HFFc6 (cell line): ENCODE measurements at regions not wholly inside any gene's neighbourhood (a gene's known extent, or its start where the extent isn't known, plus 50 kb on each side); places are given as distances from the start of the nearest gene placed in this dataset.

Source experiments
- DNase-seq: peaks from one replicate; pipeline ENCODE4 v3.0.0-alpha.2; 2018
- H3K27ac Mint-ChIP-seq: 2 replicates; pipeline ENCODE4 v1.8.0; 2020; ENCODE audit warnings: mild to moderate bottlenecking, mixed read lengths
- H3K27me3 Mint-ChIP-seq: 2 replicates; pipeline ENCODE4 v1.8.0; 2021; ENCODE audit warnings: mild to moderate bottlenecking, moderate library complexity, mixed read lengths; ENCODE audit not compliant: insufficient read depth
- H3K36me3 Mint-ChIP-seq: 2 replicates; pipeline ENCODE4 v1.8.0; 2021; ENCODE audit warnings: low read depth, mixed read lengths
- H3K4me1 Mint-ChIP-seq: 2 replicates; pipeline ENCODE4 v1.8.0; 2020; ENCODE audit warnings: low read depth, mixed read lengths
- H3K4me3 Mint-ChIP-seq: 2 replicates; pipeline ENCODE4 v1.8.0; 2020; ENCODE audit warnings: mild to moderate bottlenecking, moderate library complexity, mixed read lengths
- H3K9me3 Mint-ChIP-seq: 2 replicates; pipeline ENCODE4 v1.8.0; 2020; ENCODE audit warnings: mild to moderate bottlenecking, mixed read lengths
- TF ChIP-seq, protein P1 (sequence below): fragments of 200-600 bp; sonication (generic); IDR thresholded peaks from 2 replicates; pipeline ENCODE4 v1.5.0; 2021; ENCODE audit warnings: antibody characterized with exemption, mild to moderate bottlenecking

DNA sequence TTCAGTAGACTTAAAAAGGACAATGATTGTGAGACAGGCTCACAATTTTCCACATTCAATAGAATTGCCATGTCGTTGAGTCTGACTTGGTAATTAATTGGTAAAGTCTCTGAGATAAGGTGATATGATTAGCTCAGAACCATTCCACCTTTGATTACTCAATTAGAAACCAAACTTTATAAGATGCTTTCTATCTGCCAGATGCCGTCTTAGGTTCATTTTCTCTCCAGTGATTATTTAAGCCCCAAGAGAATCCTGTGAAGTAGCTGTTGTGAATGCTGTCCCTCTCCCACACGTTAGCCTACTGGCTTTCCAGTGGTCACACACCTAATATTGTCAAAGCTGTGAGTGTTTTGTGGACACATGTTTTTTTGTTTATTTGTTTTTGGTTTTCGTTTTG is 528.9 kb upstream of the ZNF462 start:
- TF ChIP-seq, protein P1, sequence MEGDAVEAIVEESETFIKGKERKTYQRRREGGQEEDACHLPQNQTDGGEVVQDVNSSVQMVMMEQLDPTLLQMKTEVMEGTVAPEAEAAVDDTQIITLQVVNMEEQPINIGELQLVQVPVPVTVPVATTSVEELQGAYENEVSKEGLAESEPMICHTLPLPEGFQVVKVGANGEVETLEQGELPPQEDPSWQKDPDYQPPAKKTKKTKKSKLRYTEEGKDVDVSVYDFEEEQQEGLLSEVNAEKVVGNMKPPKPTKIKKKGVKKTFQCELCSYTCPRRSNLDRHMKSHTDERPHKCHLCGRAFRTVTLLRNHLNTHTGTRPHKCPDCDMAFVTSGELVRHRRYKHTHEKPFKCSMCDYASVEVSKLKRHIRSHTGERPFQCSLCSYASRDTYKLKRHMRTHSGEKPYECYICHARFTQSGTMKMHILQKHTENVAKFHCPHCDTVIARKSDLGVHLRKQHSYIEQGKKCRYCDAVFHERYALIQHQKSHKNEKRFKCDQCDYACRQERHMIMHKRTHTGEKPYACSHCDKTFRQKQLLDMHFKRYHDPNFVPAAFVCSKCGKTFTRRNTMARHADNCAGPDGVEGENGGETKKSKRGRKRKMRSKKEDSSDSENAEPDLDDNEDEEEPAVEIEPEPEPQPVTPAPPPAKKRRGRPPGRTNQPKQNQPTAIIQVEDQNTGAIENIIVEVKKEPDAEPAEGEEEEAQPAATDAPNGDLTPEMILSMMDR, result no peak
- H3K4me3 Mint-ChIP-seq, result no peak overlapping the region
- H3K4me1 Mint-ChIP-seq, result no peaks in the 10 kb centered on the region
- H3K9me3 Mint-ChIP-seq, result peaks cover 32% of the 10 kb centered on the region
- H3K27me3 Mint-ChIP-seq, result no peaks in the 10 kb centered on the region
- H3K27ac Mint-ChIP-seq, result no peak overlapping the region
- no peaks in the 10 kb centered on the region; the same call in 1 of the 2 replicates for H3K36me3 Mint-ChIP-seq
- no peak for DNase-seq

DNA sequence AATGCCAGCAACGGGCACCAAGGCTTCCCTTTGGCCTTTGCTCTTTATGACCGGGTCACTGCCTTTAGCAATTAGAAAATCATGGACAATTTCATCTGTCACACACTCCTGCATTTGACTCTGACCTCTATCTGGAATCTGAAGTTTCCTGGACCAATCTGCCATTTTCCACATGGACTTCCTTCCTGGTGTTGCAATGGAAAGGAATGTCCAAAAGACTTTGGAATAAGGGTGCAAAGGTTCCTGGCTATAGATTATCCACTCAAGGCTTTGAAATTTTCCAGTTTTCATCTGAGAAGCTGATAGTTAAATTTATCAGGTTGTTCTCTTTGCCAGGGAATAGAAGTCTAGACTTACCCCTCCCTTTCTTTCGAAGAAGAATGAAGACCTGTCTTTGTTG is 523.1 kb upstream of the ZNF462 start:
- no peaks in the 10 kb centered on the region for H3K27me3 Mint-ChIP-seq
- no peak overlapping the region for H3K27ac Mint-ChIP-seq
- H3K4me3 Mint-ChIP-seq, result no peak overlapping the region
- TF ChIP-seq, protein P1, result no peak
- H3K4me1 Mint-ChIP-seq, result no peaks in the 10 kb centered on the region
- H3K36me3 Mint-ChIP-seq, result no peaks in the 10 kb centered on the region; the same call in 1 of the 2 replicates
- peaks cover 36% of the 10 kb centered on the region for H3K9me3 Mint-ChIP-seq
- DNase-seq, result no peak

DNA sequence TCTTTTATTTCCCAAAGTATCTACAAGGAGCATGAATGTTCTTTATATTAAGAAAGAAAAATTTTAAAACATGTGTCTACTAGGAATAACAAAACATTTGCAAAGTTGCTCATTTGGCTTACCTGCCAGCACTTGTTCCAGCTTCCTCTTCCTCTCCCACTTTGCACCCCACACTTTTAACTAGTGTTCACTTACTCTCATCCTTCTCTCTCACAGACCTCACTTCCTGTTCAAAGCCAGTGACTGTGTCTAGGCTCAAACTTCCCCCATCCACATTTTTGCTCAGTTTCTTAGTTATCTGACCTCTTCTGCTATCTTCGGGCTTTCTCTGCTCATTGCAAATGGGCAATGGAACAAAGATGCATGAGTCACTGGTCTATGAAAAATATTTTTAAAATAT is 512.2 kb upstream of the ZNF462 start:
- Mint-ChIP-seq H3K27me3 (peaks cover 4% of the 10 kb centered on the region; the same call in 1 of the 2 replicates), H3K4me3 (no peak overlapping the region), H3K36me3 (no peaks in the 10 kb centered on the region), H3K4me1 (no peaks in the 10 kb centered on the region), H3K27ac (no peak overlapping the region), H3K9me3 (peaks cover 30% of the 10 kb centered on the region)
- DNase-seq, result no peak
- TF ChIP-seq, protein P1, result no peak

DNA sequence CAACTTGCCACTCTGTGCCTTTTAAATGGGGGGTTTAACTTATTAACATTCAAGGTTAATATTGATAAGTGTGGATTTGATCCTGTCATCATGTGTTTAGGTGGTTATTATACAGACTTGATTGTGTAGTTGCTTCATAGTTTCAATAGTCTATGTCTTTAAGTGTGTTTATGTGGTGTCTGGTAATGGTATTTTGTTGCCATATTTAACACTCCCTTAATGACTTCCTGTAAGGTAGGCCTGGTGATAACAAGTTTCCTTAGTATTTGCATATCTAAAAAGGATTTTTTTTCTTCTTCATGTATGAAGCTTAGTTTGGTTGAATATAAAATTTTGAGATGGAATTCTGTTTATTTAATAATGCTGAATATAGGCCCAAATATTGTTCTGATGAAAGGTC is 506.0 kb upstream of the ZNF462 start:
- no peak for DNase-seq
- no peaks in the 10 kb centered on the region for H3K36me3 Mint-ChIP-seq

DNA sequence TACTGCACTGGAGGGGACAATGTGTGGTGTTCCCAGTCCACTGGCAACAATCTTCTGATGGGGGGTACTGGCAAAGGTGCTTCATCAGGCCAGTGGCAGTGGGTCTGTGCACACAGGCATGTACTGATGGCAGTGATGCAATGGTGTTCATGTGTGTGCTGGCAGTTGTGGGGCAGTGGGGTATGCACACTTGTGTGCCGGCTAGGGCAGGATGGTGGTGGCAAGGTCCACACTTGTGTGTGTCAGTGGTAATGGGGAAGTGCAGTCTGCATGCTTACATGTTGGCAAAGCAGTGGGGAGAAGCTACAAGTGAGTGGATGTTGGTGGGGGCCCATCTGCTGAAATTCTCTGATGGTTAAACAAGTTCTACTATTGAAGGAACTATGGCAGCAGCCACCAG is 504.6 kb upstream of the ZNF462 start:
- Mint-ChIP-seq H3K9me3 (peaks cover 57% of the 10 kb centered on the region), H3K4me1 (no peaks in the 10 kb centered on the region), H3K27me3 (no peaks in the 10 kb centered on the region), H3K27ac (no peak overlapping the region), H3K36me3 (no peaks in the 10 kb centered on the region), H3K4me3 (no peak overlapping the region)
- TF ChIP-seq, protein P1, result no peak
- no peak for DNase-seq

More for the DNA sequence above, 506.0 kb upstream of the ZNF462 start:
- Mint-ChIP-seq H3K9me3 (peaks cover 55% of the 10 kb centered on the region), H3K27ac (no peak overlapping the region), H3K27me3 (no peaks in the 10 kb centered on the region), H3K4me1 (no peaks in the 10 kb centered on the region), H3K4me3 (no peak overlapping the region)
- TF ChIP-seq, protein P1, result no peak

DNA sequence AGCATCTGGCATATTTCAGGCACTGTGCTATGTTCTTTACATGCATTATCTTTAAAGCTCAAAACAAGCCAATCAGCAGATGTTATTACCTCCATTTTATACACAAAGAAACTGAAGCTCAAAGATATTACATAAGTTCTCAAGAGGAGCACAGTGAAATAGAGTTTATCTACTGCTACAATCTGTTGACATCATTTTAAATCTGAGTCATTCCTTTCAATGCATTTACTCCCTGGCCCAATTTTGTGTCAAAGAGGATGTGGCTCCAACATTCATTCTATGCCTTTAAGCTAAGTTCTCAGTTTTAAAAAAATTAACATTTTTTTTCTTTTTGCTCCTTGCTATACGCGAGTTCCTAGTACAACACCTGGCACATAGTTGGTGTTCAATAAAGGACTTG is 486.3 kb upstream of the ZNF462 start:
- no peak overlapping the region for H3K27ac Mint-ChIP-seq
- no peak for DNase-seq
- H3K27me3 Mint-ChIP-seq, result no peaks in the 10 kb centered on the region; the same call in 1 of the 2 replicates
- H3K4me3 Mint-ChIP-seq, result no peak overlapping the region
- peaks cover 20% of the 10 kb centered on the region for H3K9me3 Mint-ChIP-seq
- H3K36me3 Mint-ChIP-seq, result no peaks in the 10 kb centered on the region
- no peaks in the 10 kb centered on the region for H3K4me1 Mint-ChIP-seq
- TF ChIP-seq, protein P1, result no peak
